Hematopoietic multipotent progenitor cell treated with erythropoietin and hydrocortisone succinate and interleukin-3 and kit ligand, for 17 days (in vitro differentiated cells): ENCODE measurements at regions not wholly inside any gene's neighbourhood (a gene's known extent, or its start where the extent isn't known, plus 50 kb on each side); places are given as distances from the start of the nearest gene placed in this dataset.

ENCODE experiments used
- DNase-seq: peaks from one replicate; pipeline ENCODE4 v3.0.0-alpha.2; 2015; ENCODE audit warnings: low spot score

GRCh38 chr20:39268491-39268951 is 306.4 kb downstream of the DHX35 start:
- no peak for DNase-seq

- no peak for DNase-seq
Measured at GRCh38 chr20:39266989-39267388, 304.8 kb downstream of the DHX35 start.

DNA sequence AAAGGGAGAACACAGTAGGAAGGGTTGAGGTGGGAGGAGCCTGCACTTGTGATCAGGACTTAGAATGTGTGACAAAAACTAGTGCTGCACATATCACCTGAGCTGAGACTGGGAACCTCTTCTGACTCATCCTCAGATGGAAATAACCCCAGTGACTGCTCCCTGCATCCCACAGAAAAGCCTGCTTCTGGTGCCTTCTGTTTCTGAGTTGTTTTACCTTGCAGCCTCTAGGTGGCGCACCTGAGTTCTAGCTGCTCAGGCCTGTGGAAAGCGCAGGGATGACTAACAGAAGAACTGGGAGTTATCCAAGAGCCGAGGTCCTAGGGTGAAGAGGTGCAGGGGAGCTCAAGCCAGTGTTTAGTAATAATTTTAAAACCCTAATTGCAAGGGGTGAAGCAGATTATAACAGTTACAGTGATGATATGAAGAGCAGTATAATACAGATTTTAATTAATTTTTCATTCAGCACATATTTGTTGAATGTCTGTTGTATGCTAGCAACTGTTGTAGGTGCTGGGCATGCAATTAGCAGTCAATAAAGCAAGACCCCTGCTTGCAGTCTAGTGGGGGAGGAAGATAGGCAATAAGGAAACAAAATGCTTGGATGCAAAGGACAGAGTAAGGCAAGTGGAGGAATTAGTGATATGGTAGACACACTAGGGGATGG is 302.5 kb downstream of the DHX35 start:
- DNase-seq = peak; percentile 28

DNA sequence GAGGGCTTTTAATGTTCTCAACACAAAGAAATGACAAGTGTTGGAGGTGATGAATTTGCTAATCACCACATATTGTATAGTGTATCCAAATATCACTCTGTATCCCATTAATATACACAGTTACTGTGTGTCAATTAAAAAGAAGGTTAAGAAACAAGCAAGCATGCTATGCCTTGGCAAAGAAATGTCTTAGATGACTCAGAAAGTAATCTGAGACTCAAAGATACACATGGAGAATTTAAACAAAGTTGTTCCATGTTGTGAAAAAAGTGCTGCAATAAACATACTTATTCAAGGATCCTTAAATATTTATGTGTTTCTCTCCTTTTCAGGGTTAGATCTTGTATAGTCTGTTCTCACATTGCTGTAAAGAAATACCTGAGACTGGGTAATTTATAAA is 300.9 kb downstream of the DHX35 start:
- no peak for DNase-seq

- DNase-seq = no peak
Measured at GRCh38 chr20:39259808-39260207, 297.7 kb downstream of the DHX35 start.

- no peak for DNase-seq
Measured at GRCh38 chr20:39259010-39259803, 297.1 kb downstream of the DHX35 start.

DNA sequence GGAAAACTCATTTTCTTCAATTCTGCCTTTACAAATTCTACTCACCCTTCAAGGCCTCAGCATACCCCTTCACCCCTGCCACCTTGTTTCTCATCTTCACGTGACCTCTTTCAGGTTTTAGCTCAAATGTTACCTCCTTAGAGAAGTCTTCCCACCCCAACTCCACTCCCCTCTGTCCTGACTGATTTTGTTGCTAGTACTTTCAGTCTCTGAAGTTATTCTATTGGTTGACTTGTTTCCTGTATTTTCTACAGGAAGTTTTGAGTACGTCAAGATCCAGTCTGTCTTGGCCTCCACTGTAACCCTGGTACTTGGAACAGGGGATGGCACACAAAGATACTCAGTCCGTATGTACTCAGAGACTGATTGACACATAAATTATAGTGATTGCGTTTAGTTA is 296.1 kb downstream of the DHX35 start:
- no peak for DNase-seq

GRCh38 chr20:39253051-39253755 is 291.1 kb downstream of the DHX35 start:
- DNase-seq = no peak

GRCh38 chr20:39252035-39252434 is 289.9 kb downstream of the DHX35 start:
- no peak for DNase-seq

DNA sequence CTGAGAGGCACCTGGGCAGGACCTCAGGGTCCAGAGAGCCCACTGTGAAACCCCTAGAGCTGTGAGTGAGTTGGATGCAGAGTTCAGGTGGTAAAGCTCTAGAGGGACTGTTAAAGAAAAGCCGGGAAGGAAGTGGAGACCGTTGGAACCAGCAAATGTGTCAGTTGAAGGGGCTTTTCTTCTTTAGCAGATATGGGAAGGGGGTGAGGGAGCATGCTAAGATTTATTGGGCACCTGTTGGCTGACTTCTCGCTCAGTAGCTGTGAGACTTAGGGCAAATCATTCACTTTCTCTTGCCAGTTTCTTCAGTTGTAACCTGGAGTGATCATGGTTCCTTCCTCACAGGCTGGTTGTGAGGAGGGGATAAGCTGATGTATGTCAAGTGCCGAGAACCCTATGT is 287.7 kb downstream of the DHX35 start:
- no peak for DNase-seq

DNA sequence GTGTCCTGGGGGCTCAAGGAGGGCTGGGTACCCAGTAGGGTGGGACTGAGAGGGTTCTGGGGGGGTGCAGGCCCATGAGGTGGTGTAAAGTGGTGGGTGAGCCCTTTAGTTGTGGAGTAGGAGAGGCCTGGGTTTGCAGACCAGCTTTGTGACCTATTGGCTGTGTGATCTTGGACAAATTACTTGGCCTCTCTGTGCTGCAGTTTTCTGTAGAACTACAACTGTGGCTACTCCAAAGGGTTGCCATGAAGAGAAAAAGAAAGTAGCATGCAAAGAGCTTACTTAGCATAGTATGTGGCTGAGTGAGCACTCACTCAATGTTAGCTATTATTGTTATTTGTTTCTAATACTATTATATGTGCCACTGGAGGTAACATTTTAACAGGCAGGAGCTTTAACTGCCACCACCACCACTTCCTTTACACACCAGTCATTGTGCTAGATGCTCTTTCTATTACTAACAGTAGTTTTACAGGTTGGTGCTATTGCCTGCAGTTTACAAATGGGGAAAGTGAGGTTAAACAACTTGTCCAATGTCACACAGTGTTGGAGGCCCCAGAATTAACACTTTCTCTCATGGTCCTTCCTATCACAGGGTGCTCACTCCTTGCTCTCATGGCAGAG is 286.8 kb downstream of the DHX35 start:
- DNase-seq = no peak

DNA sequence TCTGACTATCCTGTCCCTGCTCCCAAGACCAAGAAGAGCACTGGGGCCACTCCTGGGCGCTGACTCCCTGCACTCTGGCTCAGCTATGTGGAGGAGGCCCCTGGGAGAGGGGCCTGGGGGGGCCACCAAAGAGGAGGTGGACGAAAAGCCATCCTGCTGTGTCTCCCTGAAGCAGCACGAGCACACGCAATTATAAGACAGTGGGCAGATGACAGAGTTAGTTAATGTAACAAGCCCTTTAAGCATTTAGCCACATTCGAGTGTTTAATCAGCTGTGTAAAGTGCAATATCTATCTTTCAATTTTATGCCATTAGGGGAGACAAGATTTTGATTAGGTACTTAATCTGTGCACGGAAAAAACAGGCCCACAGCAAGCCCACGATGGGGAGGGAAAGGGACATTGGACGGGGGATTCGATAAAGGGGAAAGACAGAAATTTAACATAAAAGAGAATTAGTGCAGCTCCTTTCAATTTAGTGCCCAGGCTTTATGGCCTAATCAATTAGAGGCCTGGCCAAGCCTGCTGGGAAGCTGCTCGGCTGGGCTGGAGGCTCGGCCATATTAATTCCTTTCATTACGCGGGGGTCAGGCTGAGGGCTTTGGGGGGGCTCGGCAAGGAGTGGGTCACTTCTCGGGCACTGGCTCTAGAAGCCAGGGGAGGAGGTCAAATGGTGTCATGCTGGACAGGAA is 286.2 kb downstream of the DHX35 start:
- DNase-seq = no peak

DNA sequence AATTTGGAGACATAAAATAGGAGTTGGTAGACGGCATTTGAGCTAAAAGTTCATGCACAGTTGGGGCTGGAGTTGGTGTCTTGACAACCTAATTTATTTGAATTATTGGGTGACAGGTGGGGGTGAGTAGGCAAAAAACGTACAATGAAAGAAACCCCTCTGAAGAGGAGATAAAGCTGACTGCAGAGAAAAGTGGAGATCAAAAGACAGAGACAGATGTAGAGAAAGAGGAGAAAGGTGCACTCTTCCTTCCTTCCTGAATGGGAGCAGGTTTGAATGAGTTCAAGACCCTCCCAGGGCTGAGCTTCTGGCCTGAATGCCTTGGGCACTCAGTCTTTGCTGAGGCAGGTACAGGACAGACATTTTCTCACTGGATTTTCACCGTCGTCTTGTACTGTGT is 284.3 kb downstream of the DHX35 start:
- DNase-seq = no peak

DNA sequence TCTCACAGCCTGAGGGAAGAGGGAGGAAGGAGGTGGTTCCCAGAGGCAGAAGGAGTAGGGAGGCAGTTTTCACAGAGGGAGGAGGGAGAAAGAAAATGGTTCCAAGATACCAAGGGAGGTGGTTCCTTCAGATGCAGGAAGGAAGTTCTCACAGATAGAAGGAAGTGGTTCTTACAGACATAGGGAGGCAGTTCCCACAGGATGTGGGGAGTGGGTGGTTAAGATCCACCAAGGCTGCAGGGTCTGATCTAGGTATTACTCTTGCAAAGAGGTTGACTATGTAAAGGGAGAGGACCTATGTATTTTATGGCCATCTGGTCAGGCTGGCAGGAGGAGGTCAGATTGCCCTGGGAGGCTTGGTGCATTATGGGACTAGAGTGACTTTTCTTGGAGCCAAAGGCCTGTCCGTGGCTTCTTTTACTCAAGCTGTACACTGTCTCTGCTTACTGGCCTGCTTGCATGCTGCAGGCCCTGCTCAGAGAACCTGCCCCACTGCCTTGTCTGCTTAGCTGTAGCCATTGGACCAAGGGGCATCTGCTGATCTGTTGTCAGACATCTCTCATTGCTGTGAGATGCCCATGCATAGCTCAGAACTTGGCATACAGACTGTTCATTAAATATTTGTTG is 283.7 kb downstream of the DHX35 start:
- no peak for DNase-seq

GRCh38 chr20:39243962-39244361 is 281.8 kb downstream of the DHX35 start:
- DNase-seq = no peak

DNA sequence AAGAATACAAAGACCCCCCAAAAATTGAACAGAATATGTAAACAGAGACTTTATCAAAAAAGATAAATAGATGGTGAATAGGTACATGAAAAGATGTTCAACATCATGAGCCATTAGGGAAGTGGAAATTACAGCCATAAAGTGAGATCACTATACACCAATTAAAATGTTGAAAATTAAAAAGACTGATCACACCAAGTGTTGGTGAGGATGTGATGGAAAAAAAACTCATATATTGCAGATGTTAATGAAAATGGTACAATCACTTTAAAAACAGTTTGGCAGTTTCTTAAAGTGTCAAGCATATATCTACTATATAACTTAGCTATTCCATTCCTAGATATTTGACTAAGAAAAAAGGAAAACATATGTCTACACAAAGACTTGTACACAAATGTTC is 280.5 kb downstream of the DHX35 start:
- no peak for DNase-seq

GRCh38 chr20:39234520-39235095 is 272.5 kb downstream of the DHX35 start:
- no peak for DNase-seq

- no peak for DNase-seq
Measured at GRCh38 chr20:39233755-39234154, 271.6 kb downstream of the DHX35 start.

DNA sequence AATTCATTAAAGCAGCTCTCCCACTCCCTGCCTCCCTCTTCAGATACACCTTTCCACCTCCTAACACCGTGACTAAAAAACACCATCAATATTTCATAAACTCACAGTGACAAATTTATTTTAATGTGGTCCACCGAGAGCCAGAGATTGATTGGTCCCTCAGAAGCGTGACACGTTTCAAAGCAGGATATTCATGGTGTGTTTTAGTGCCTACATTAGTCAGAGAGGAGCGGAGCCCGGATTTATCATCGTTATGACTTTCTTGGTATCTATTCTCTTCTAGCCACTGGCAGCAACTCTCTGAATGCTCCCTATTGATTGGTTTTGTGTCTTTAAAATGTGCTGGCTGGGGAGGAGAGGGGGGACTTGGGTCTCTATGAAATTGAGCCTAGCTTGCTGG is 265.3 kb downstream of the DHX35 start:
- no peak for DNase-seq

DNA sequence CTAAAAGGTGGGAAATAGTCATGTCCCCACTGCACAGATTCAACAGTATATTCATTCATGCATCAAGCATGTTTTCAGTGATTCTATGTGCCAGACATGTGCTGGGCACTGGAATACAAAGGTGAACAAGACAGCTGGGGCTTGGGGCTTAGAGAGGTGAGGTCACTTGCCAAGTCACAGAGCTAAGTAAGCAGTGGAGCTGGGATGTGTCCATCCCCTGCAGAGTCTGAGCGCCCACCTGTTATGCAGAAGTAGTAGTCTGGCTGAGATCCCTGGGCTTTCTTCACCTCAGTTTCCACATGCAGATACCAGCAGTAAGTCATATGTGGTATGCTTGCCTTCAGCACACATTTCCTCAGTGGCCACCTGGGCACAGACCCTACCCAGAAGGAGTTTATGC is 263.8 kb downstream of the DHX35 start:
- DNase-seq = no peak

DNA sequence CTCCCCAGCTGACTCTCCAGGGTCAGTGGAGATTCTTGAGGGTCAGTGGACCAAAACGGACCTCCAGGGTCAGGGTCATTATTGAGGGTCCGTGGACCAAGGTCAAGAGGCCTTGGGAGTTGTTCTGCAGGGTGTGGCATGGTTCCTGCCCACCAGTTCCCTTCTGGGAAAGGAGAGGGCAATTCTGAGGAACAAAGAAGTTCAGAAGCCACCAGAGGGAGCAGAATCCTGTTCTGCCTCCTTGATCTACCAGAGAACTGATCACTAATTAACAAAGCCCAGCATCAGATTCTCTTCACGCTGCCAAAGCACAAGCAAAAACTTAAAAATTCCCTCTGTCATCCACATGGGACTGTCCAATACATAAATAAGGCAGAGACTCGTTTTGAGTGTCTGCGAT is 263.4 kb downstream of the DHX35 start:
- DNase-seq = no peak
